Kidney capillary endothelial cell (primary cell): ENCODE measurements at regions not wholly inside any gene's neighbourhood (a gene's known extent, or its start where the extent isn't known, plus 50 kb on each side); places are given as distances from the start of the nearest gene placed in this dataset.
"Not testable (repeated sequence)": the region's sequence is repeated elsewhere in the genome, so short reads cannot be mapped to it uniquely, and the experiment has no call there.

Experiments
- DNase-seq: peaks from one replicate; pipeline ENCODE4 v3.0.0-alpha.2; 2018; ENCODE audit warnings: low spot score

DNA sequence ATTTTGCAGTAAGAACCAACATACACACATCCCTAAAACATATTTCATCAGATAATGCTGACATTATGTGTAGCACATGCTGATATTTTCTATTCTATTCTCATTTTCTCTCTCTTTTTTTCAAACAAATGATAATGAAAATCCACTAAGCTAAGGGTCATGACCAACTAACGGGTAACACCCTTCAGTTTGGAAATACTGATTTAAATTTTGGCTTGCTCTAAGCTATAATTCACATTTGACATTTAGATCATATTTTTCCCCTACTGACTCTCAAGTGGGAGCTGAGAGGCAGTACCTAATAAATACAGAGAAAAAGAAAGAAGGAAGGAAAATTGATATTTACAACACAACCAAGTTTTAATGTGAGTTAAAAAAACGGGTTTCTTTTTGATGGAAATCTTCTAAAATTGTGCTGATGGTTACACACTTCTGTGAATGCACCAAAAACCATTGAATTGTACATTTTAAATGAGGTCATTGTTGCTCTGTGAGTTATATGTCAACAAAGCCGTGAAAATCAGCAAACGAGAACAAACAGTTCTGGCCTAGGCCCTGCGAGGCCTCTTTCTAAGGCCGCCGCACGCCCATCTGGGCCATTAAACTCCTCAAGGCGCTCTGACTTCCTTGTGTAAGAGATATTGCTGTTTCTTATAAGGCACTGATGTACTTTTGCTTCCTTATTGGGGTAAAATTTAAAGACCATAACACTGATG is 124.2 kb downstream of the GALR1 start:
- DNase-seq = no peak

GRCh38 chr18:77374446-77374805 is 124.8 kb downstream of the GALR1 start:
- DNase-seq = no peak

DNA sequence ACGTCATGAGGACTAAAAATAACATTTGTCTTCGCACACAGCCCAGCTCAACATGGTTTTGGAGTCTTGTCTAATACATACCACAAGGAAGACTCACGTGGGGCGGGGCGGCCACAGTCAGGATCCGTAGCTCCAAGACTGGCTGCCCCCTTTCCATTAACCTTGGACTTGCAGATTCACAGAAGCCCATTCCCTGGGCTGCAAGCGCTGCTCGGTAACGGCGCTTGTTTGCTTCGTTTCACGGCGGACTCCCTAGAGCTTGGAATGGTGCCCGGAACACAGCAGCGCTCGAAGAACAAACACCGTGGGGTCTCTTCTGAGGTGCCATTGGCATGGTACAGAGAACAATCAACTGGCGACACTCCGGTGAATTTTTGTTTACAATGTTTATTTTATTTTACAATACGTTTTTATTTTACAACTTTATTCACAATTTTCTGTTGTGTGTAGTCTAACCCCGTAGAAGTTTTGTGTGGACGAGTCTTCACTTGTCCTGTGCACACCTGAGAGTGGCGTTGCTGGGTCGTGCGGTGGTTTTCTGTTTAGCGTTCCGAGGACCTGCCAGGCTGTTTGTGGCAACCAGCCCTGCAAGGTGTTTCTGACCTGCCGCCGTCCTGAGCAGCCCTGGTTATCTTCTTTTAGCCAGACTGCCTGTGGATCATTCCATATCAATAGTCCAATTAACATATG is 126.5 kb downstream of the GALR1 start:
- no peak for DNase-seq

GRCh38 chr18:77376733-77377094 is 127.1 kb downstream of the GALR1 start:
- DNase-seq = no peak

GRCh38 chr18:77377813-77378212 is 128.2 kb downstream of the GALR1 start:
- no peak for DNase-seq

DNA sequence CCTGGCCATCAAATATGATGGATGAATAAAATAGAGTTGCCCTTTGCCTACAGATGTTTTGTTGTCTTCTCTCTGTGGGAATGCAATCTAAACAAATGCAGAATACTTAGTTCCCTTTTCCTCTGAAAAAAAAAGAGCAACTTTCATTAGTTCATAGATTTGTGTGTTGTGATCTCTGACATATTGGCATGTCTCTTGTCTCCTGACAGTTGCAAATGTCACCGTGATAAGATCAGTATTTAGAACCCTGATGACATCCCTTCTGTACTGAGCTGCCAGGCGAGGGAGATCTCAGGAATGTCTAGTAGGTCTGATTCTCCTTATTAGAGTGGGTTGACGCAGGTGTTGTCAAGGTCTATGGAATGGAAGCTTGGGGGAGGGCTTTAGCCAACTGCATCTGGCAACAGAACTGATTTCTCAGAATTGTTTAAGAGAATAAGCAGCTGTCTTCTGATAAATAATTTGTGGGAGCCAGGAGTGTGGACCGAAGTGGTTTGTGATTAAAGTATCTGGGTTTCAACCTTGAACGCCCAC is 130.4 kb downstream of the GALR1 start:
- DNase-seq = no peak

GRCh38 chr18:77380695-77381094 is 131.0 kb downstream of the GALR1 start:
- no peak for DNase-seq

- DNase-seq = peak; percentile 81
These were observed 142.7 kb downstream of the GALR1 start for GRCh38 chr18:77392321-77392720.

GRCh38 chr18:77393519-77393918 is 143.9 kb downstream of the GALR1 start:
- DNase-seq = no peak

- DNase-seq = no peak
These were observed 146.3 kb downstream of the GALR1 start for GRCh38 chr18:77395953-77396352.

GRCh38 chr18:77397056-77397455 is 147.4 kb downstream of the GALR1 start:
- DNase-seq = no peak

DNA sequence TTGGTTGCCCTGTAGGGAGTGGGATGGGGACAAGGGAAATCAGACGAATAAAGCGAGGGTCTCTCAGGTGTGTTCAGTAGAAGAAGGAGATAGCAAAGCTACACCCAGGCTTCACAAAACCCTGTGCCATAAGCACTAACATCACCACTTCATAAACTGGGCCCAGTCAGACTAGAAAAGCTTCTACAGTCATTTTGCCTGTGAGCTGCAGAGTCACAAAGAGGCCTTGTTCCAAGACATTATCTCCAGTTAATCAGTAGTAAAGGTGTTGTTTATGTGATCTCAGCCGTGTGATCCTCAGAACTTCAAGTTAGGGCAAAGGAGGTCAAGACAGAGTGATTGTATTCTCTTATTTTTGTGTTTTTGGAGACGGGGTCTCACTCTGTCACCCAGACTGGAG is 148.0 kb downstream of the GALR1 start:
- no peak for DNase-seq

GRCh38 chr18:77400561-77400960 is 150.9 kb downstream of the GALR1 start:
- no peak for DNase-seq

- no peak for DNase-seq
These were observed 151.5 kb downstream of the GALR1 start for GRCh38 chr18:77401173-77401572.

DNA sequence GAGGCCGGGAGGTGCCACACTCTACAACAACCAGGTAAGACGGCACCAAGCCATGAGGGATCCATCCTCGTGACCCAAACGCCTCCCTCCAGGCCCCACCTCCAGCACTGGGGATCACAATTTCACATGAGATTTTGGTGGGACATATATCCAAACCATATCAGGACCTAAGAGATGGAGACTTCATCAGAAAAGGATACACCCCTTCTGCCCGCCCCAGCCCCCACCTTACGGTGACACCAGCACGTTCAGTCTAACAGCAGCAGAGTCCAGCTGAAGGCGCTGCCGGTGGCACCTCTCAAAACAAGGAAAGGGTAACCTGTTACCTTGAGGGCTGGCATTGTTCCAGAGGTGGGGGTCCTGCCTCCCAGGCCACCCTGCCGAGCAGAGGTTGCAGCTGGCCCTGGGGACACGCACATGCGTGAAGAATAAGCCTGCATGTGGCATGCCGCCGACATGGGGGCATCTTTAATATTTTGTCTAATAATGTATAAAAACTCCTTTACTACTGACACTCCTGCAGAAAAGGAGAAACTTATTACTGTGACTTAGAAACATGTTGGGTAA is 154.4 kb downstream of the GALR1 start:
- no peak for DNase-seq

GRCh38 chr18:77405096-77405495 is 155.4 kb downstream of the GALR1 start:
- DNase-seq = no peak

GRCh38 chr18:77407733-77408132 is 158.1 kb downstream of the GALR1 start:
- no peak for DNase-seq

- DNase-seq = not testable (repeated sequence)
These were observed 171.9 kb downstream of the GALR1 start for GRCh38 chr18:77421546-77421945.

DNA sequence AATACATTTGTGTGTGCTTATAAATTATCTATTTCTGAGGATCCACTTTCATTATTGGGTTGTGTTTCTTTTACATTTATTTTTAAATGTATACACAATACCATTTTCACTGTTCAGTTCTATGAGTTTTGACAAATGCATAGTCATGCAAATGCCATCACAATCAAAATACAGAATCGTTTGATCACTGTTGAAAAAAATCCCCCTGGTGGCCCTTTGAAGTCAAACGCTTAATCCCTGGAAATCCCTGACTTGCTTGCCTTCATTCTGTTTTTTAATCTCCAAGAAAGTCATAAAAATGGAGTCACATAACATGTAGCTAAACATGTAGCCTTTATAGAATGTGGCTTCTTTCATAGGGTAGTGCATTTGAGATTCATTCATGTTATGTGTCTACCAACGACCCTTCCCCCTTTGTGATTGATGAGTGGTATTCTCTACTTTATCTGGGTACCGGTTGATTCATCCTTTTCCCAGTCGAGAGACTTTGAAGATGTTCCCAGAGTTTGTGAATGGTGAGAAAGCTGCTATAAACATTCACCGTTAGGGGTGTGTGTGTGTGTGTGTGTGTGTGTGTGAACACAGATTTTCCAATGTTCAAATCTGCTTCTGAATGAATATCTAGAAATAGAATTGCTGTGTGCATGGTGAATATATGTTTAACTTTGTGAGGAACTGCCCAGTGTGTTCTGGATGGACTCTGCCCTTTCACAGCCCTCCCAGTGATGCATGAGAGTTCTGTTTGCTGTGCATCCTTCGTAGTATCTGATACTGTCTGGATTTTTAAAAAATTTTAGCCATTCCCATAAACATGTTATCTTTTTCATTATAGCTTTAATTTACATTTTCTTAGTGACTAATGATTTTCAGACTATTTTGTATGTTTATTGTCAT is 173.6 kb downstream of the GALR1 start:
- no peak for DNase-seq

- DNase-seq = no peak
These were observed 183.4 kb downstream of the GALR1 start for GRCh38 chr18:77433076-77433475.

- DNase-seq = no peak
These were observed 190.2 kb downstream of the GALR1 start for GRCh38 chr18:77439888-77440287.

DNA sequence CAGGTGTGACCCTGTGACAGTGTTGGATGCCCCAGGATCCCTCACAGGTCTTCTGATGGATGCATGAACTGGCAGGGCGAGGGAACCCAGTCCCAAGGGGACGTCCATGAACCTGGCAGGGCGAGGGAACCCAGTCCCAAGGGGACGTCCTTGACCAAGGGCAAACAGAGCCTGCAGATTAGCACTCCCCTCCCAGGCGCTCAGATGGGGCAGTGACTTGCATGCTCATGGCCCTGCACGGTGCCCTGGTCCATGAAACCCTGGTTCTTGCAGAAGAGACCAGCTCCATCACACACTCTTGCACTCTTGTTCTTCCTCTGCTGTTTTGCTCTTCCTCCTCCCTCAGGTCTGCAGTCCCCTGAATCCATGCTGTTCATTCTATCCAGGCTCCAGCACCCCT is 192.7 kb downstream of the GALR1 start:
- no peak for DNase-seq
